ENCODE measurements at regions not wholly inside any gene's neighbourhood (a gene's known extent, or its start where the extent isn't known, plus 50 kb on each side); places are given as distances from the start of the nearest gene placed in this dataset.

DNA sequence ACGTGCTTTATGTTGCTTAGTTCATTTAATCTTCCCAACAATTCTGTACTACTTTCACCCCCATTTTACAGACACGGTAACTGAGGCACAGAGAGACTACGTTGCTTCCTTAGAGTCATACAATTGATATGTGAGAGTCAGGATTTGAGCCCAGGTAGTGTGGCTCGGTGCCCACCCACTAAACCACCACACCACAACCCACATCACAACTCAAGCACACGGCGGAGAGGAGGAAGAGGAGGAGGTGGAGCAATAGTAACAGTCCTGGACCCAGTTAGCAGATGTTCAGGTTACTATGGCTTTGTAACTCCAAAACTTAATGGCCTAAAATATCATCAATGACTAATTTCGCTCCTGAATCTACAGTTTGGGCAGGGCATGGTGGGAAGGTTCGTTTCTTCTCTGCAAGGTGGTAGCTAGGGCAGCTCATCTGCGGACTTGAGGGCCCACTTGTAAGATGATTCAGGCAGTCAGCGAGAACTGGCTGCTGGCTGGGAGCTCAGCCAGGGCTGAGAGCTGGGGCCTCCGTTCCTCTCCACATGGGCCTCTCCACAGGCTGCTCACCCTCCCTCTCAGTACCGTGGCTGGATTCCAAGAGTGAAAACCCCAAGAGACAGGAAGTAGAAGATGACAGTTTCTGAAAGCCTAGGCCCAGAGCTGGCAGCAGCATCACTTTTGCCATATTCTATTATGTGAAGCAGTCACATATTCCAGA lies 167.1 kb downstream of the ZFP36L2 start:
- Histone ChIP-seq H3K4me3 (replicated peaks; ENCODE audit: insufficient read depth, low read length) (no peak overlapping the region), H3K27ac (replicated peaks) (peak overlapping the region; percentile 66), H3K27me3 (ENCODE audit: insufficient read depth, poor library complexity, severe bottlenecking) (no peaks in the 10 kb centered on the region)
- peak; percentile 86 to 95 for DNase-seq (ENCODE audit: low read depth in 1 of 2, low spot score in 1 of 2)
- TF ChIP-seq, protein P1, sequence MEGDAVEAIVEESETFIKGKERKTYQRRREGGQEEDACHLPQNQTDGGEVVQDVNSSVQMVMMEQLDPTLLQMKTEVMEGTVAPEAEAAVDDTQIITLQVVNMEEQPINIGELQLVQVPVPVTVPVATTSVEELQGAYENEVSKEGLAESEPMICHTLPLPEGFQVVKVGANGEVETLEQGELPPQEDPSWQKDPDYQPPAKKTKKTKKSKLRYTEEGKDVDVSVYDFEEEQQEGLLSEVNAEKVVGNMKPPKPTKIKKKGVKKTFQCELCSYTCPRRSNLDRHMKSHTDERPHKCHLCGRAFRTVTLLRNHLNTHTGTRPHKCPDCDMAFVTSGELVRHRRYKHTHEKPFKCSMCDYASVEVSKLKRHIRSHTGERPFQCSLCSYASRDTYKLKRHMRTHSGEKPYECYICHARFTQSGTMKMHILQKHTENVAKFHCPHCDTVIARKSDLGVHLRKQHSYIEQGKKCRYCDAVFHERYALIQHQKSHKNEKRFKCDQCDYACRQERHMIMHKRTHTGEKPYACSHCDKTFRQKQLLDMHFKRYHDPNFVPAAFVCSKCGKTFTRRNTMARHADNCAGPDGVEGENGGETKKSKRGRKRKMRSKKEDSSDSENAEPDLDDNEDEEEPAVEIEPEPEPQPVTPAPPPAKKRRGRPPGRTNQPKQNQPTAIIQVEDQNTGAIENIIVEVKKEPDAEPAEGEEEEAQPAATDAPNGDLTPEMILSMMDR (IDR thresholded peaks at IDR 0.05; ENCODE audit: insufficient read depth, low read length), result no peak
- TF ChIP-seq SPI1 (IDR thresholded peaks at IDR 0.05; ENCODE audit: borderline replicate concordance, low read depth) (peak; percentile 69; the same call in 1 of the 2 replicates), POLR2AphosphoS5 (IDR thresholded peaks at IDR 0.05; ENCODE audit: low read depth) (peak; percentile 69), GABPA (IDR thresholded peaks at IDR 0.05; ENCODE audit: low read depth) (no peak)

DNA sequence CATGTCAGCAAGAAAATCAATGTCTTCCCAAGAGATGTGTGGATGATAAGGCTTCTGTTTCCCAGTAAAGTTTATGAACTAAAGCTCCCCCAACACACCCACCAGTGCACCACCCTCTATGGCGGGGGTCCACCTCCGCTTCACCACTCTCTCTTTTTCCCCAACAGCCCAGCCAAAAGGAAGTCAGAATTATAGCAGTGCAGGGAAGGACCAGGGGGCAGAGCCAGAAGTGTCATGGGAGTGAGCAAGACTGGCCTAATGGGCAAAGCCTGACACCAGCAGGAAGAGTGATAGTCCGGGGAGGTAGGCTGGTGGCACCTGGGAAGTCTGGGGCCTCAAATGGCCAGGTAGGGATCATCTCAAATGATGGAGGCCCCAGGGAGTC lies 167.7 kb downstream of the ZFP36L2 start:
- DNase-seq (ENCODE audit: low read depth in 1 of 2, low spot score in 1 of 2), result no peak
- TF ChIP-seq SPI1 (IDR thresholded peaks at IDR 0.05; ENCODE audit: borderline replicate concordance, low read depth), result no peak
- TF ChIP-seq GABPA (IDR thresholded peaks at IDR 0.05; ENCODE audit: low read depth), result no peak
- TF ChIP-seq, protein P2, sequence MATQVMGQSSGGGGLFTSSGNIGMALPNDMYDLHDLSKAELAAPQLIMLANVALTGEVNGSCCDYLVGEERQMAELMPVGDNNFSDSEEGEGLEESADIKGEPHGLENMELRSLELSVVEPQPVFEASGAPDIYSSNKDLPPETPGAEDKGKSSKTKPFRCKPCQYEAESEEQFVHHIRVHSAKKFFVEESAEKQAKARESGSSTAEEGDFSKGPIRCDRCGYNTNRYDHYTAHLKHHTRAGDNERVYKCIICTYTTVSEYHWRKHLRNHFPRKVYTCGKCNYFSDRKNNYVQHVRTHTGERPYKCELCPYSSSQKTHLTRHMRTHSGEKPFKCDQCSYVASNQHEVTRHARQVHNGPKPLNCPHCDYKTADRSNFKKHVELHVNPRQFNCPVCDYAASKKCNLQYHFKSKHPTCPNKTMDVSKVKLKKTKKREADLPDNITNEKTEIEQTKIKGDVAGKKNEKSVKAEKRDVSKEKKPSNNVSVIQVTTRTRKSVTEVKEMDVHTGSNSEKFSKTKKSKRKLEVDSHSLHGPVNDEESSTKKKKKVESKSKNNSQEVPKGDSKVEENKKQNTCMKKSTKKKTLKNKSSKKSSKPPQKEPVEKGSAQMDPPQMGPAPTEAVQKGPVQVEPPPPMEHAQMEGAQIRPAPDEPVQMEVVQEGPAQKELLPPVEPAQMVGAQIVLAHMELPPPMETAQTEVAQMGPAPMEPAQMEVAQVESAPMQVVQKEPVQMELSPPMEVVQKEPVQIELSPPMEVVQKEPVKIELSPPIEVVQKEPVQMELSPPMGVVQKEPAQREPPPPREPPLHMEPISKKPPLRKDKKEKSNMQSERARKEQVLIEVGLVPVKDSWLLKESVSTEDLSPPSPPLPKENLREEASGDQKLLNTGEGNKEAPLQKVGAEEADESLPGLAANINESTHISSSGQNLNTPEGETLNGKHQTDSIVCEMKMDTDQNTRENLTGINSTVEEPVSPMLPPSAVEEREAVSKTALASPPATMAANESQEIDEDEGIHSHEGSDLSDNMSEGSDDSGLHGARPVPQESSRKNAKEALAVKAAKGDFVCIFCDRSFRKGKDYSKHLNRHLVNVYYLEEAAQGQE (IDR thresholded peaks at IDR 0.05; ENCODE audit: insufficient replicate concordance, low read depth), result no peak
- TF ChIP-seq, protein P1 (IDR thresholded peaks at IDR 0.05; ENCODE audit: insufficient read depth, low read length), result no peak
- TF ChIP-seq POLR2AphosphoS5 (IDR thresholded peaks at IDR 0.05; ENCODE audit: low read depth), result no peak
- Histone ChIP-seq H3K27ac (replicated peaks) (peak overlapping the region; percentile 66), H3K4me3 (replicated peaks; ENCODE audit: insufficient read depth, low read length) (no peak overlapping the region), H3K27me3 (ENCODE audit: insufficient read depth, poor library complexity, severe bottlenecking) (no peaks in the 10 kb centered on the region)

DNA sequence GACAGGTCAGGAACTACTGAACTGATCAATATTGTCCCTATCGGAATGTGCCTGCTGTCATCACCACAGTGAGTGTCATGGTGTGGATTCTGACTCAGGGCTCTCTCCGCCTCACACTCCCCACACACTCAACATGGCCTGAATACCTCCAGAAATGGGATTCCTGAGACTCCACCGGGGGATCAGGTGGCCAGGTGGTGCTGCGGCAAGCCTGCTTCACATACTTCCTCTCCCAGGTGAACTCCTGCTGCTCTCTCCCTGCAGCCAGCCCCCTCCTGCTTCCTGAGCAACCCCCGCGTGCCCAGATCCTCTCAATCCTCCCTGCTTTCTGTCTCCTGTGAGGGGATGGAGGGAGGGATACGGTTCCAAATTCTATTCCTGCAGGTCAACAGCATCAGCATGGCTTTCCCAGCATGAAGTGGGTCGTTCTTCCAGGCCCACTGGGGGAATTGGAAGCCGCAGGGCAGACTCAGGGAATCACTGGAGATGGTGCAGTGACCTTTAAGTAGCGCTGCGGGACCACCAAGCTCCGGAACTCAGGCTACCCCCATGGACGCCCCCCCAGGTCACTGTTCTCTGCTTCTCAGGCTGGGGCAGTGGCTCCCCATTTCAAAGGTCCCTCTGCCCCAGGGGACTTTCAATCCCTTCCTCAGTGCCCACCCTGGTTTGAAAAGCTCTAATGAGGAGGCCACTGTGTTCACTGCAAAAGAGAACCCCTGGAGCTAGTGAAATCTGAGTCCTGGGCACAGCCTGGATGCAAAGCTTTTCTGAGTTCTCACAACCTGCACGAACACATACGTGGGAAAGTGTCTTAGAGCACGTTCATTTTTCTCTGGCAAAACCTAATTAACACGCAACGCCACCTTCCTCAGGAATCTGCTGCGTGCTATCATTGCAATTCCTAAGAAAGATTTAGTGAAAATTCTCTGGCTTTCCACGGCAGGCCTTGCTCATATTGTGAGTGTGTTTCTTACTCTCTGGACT lies 168.4 kb downstream of the ZFP36L2 start:
- TF ChIP-seq GABPA (IDR thresholded peaks at IDR 0.05; ENCODE audit: low read depth) (no peak), POLR2AphosphoS5 (IDR thresholded peaks at IDR 0.05; ENCODE audit: low read depth) (no peak), SPI1 (IDR thresholded peaks at IDR 0.05; ENCODE audit: borderline replicate concordance, low read depth) (no peak)
- TF ChIP-seq, protein P1 (IDR thresholded peaks at IDR 0.05; ENCODE audit: insufficient read depth, low read length), result no peak
- TF ChIP-seq, protein P2 (IDR thresholded peaks at IDR 0.05; ENCODE audit: insufficient replicate concordance, low read depth), result no peak
- DNase-seq (ENCODE audit: low read depth in 1 of 2, low spot score in 1 of 2), result no peak
- peak overlapping the region; percentile 12; the same call in 1 of the 2 replicates for H3K27ac ChIP-seq (replicated peaks)
- no peaks in the 10 kb centered on the region for H3K27me3 ChIP-seq (ENCODE audit: insufficient read depth, poor library complexity, severe bottlenecking)
- no peak overlapping the region for H3K4me3 ChIP-seq (replicated peaks; ENCODE audit: insufficient read depth, low read length)
